ENCODE measurements at regions not wholly inside any gene's neighbourhood (a gene's known extent, or its start where the extent isn't known, plus 50 kb on each side); places are given as distances from the start of the nearest gene placed in this dataset.

- TF ChIP-seq TBP (IDR thresholded peaks at IDR 0.05; ENCODE audit: low read depth, low read length) (no peak), CTCF (IDR thresholded peaks at IDR 0.05; ENCODE audit: control extremely low read depth in 1 of 3, insufficient read depth in 1 of 3, low read depth in 1 of 3, low read length in 3 of 3) (no peak), POLR2A (IDR thresholded peaks at IDR 0.05; ENCODE audit: control extremely low read depth in 1 of 2, low read depth in 2 of 2, low read length in 2 of 2) (no peak), POLR2AphosphoS5 (IDR thresholded peaks at IDR 0.05; ENCODE audit: low read depth, low read length) (no peak), CEBPB (IDR thresholded peaks at IDR 0.05; ENCODE audit: low read depth, low read length) (no peak), KDM4A (IDR thresholded peaks at IDR 0.05; ENCODE audit: low read depth, low read length, severe bottlenecking) (no peak), HDAC6 (IDR thresholded peaks at IDR 0.05; ENCODE audit: low read depth, low read length) (no peak), JUND (IDR thresholded peaks at IDR 0.05; ENCODE audit: low read length) (no peak), EGR1 (IDR thresholded peaks at IDR 0.05; ENCODE audit: borderline replicate concordance, low read depth, low read length) (no peak), TCF12 (IDR thresholded peaks at IDR 0.05; ENCODE audit: low read depth, low read length) (no peak), SIN3A (conservative IDR thresholded peaks at IDR 0.05 in 1 of 2, IDR thresholded peaks at IDR 0.05 in 1 of 2; ENCODE audit: low read depth in 1 of 2, low read length in 2 of 2) (no peak), CBX8 (IDR thresholded peaks at IDR 0.05; ENCODE audit: borderline replicate concordance, low read depth, low read length) (no peak), EZH2 (IDR thresholded peaks at IDR 0.05; ENCODE audit: low read depth, low read length, severe bottlenecking) (no peak), CREB1 (IDR thresholded peaks at IDR 0.05) (no peak)
Measured at GRCh38 chr5:85656050-85656449, 961.7 kb upstream of the COX7C start.

All from H1 (cell line).